ENCODE measurements at regions not wholly inside any gene's neighbourhood (a gene's known extent, or its start where the extent isn't known, plus 50 kb on each side); places are given as distances from the start of the nearest gene placed in this dataset.

DNA sequence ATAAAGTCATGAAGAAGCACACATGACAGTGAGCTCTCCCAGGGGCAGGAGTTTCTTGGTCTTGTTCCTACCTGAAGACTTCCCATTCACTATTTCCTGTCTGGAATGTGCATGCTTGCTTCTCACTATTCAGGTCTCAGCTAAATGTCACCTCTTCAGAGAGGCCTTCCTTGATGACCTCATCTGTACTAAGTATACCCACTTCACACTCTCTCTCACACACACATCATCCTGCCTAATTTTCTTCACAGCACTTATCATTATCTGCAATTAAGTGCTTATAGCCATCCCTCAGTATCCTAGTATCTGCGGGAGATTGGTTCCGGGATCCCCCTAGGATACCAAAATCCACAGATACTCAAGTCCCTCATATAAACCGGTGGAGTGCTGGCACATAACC, 146.4 kb upstream of the IVNS1ABP start:
- TF ChIP-seq, protein P1, sequence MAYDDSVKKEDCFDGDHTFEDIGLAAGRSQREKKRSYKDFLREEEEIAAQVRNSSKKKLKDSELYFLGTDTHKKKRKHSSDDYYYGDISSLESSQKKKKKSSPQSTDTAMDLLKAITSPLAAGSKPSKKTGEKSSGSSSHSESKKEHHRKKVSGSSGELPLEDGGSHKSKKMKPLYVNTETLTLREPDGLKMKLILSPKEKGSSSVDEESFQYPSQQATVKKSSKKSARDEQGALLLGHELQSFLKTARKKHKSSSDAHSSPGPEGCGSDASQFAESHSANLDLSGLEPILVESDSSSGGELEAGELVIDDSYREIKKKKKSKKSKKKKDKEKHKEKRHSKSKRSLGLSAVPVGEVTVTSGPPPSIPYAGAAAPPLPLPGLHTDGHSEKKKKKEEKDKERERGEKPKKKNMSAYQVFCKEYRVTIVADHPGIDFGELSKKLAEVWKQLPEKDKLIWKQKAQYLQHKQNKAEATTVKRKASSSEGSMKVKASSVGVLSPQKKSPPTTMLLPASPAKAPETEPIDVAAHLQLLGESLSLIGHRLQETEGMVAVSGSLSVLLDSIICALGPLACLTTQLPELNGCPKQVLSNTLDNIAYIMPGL (CRISPR knock-in tag; IDR thresholded peaks at IDR 0.05; ENCODE audit: borderline replicate concordance in 1 of 2, low read depth in 1 of 2) = no peak
- TF ChIP-seq TCF7L2 (IDR thresholded peaks at IDR 0.05; ENCODE audit: low read depth, low read length) = no peak
- TF ChIP-seq MYNN (CRISPR knock-in tag; IDR thresholded peaks at IDR 0.05; ENCODE audit: low read depth) = no peak
- TF ChIP-seq, protein P2, sequence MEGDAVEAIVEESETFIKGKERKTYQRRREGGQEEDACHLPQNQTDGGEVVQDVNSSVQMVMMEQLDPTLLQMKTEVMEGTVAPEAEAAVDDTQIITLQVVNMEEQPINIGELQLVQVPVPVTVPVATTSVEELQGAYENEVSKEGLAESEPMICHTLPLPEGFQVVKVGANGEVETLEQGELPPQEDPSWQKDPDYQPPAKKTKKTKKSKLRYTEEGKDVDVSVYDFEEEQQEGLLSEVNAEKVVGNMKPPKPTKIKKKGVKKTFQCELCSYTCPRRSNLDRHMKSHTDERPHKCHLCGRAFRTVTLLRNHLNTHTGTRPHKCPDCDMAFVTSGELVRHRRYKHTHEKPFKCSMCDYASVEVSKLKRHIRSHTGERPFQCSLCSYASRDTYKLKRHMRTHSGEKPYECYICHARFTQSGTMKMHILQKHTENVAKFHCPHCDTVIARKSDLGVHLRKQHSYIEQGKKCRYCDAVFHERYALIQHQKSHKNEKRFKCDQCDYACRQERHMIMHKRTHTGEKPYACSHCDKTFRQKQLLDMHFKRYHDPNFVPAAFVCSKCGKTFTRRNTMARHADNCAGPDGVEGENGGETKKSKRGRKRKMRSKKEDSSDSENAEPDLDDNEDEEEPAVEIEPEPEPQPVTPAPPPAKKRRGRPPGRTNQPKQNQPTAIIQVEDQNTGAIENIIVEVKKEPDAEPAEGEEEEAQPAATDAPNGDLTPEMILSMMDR (CRISPR knock-in tag; IDR thresholded peaks at IDR 0.05) = no peak
- TF ChIP-seq ZFP36L2 (CRISPR knock-in tag; IDR thresholded peaks at IDR 0.05) = no peak
- TF ChIP-seq BHLHE40 (IDR thresholded peaks at IDR 0.05; ENCODE audit: low read length) = no peak
- TF ChIP-seq, protein P3, sequence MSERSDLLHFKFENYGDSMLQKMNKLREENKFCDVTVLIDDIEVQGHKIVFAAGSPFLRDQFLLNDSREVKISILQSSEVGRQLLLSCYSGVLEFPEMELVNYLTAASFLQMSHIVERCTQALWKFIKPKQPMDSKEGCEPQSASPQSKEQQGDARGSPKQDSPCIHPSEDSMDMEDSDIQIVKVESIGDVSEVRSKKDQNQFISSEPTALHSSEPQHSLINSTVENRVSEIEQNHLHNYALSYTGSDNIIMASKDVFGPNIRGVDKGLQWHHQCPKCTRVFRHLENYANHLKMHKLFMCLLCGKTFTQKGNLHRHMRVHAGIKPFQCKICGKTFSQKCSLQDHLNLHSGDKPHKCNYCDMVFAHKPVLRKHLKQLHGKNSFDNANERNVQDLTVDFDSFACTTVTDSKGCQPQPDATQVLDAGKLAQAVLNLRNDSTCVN (CRISPR knock-in tag; IDR thresholded peaks at IDR 0.05; ENCODE audit: borderline replicate concordance) = no peak
- TF ChIP-seq JUND (CRISPR knock-in tag; IDR thresholded peaks at IDR 0.05) = no peak
- TF ChIP-seq XRCC5 (optimal IDR thresholded peaks at IDR 0.05; ENCODE audit: low read length) = no peak
- TF ChIP-seq, protein P4, sequence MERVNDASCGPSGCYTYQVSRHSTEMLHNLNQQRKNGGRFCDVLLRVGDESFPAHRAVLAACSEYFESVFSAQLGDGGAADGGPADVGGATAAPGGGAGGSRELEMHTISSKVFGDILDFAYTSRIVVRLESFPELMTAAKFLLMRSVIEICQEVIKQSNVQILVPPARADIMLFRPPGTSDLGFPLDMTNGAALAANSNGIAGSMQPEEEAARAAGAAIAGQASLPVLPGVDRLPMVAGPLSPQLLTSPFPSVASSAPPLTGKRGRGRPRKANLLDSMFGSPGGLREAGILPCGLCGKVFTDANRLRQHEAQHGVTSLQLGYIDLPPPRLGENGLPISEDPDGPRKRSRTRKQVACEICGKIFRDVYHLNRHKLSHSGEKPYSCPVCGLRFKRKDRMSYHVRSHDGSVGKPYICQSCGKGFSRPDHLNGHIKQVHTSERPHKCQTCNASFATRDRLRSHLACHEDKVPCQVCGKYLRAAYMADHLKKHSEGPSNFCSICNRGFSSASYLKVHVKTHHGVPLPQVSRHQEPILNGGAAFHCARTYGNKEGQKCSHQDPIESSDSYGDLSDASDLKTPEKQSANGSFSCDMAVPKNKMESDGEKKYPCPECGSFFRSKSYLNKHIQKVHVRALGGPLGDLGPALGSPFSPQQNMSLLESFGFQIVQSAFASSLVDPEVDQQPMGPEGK (CRISPR knock-in tag; IDR thresholded peaks at IDR 0.05) = no peak
